Stimulated activated CD4-positive, alpha-beta T cell treated with anti-CD3 and anti-CD28 coated beads, Interleukin-12 subunit alpha, Interleukin-12 subunit beta, amount 100 ng/mL, for 4 hours (primary cell): ENCODE measurements at regions not wholly inside any gene's neighbourhood (a gene's known extent, or its start where the extent isn't known, plus 50 kb on each side); places are given as distances from the start of the nearest gene placed in this dataset.
"Not testable (repeated sequence)": the region's sequence is repeated elsewhere in the genome, so short reads cannot be mapped to it uniquely, and the experiment has no call there.

Experiments
- DNase-seq: peaks from one replicate; pipeline ENCODE4 v3.0.0-alpha.2; 2020

DNA sequence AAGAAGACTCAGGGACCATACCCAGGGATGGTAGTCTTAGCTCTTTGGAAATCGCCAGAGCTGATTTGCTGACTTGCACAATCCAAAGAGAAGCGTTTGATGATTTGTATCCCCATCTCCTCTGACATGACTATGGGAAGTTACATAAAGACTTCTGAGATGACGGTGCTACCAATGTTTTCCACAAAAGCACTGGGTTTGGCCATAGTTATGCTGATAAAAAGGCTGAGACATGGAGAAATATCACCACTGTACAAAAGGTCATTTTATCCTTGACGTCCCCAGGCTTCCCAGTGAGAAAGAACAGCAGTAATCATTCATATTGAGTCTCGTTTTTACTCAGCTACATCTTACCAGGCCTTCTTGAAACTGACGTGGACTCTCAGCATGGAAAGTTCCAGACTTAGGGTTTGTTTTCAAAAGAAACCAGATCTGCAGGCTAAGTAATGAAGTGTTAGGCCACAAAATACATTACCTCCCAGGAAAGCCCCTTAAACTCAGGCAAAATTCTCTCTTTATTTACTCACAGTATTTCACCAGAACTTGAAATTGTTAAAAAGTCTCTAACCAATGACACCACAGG, 370.3 kb upstream of the JARID2 start:
- no peak for DNase-seq

DNA sequence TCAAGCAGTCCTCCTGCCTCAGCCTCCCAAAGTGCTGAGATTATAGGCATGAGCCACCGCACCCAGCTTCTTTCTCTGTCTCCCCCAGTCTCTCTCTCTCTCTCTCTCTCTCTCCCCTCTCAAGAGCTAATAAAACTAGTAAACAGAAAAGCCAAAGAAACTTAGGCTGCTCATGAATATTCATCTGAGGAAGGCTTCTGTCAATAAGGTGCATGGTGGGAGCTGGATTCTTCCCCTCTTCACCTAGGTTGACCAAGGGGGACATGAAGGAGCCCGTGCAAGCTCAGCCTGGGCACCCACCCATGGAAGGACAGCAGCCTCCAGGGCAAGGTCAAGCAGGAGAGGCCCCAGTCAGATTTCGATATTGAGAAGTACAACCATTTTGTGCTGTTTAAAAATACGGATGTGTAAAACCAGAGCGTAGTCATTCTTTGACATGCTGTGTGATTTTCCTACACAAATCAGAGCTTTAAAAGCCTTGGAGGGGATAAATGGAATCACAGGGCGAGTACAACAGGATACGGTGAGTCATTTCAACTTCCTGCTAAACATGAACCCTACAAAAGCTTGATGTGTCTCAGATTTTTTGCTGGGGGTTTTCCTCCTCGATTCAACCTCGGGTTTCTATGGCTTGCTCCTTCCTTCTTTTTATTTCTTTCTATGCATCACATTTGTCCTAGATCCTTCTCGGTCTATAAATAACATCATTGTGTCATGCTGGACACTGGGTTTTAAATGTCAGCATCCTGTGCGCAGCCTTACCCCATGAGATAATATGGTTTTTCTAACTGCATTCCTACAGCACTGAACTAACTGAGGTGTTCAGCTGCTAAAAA, 368.9 kb upstream of the JARID2 start:
- no peak for DNase-seq

DNA sequence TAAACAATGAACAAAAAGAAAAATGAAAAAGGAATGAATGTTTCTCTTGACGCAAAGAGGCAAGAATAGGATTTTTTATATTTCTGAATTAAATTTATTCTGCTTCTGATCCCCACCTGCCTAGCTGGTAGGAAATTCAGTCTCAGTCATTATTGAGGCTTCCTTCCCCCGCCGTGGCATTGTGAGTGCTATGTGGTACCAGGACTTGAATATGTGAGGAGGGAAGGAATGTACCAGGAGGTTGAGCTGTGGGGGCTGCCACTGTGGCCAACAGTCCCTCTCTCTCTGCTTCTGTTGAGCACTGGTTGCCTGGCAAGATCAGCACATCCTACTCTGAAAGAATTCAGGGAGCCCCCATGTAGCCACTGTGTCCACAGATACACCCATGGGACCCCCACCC, 368.1 kb upstream of the JARID2 start:
- DNase-seq = no peak

- no peak for DNase-seq
These were observed 365.8 kb upstream of the JARID2 start for GRCh38 chr6:14880052-14880451.

DNA sequence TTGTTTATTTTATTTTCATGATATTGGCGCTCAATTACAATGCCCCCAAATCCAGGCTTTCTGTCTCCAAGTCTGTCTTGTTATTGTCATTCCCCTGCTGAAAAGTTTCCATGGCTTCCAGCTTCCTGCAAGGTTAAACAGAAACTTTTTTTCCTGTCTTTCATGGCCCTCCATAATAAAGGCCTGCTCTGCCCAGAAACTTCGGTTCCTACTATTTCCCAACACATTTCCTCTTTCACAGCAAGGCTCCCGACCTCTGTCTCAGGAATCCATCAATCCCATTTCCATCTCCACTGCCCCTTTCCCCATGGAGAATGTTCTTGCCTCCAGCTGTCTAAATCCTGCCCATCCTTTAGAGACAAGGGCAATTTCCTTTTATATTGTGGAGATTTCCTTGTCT, 365.2 kb upstream of the JARID2 start:
- no peak for DNase-seq

DNA sequence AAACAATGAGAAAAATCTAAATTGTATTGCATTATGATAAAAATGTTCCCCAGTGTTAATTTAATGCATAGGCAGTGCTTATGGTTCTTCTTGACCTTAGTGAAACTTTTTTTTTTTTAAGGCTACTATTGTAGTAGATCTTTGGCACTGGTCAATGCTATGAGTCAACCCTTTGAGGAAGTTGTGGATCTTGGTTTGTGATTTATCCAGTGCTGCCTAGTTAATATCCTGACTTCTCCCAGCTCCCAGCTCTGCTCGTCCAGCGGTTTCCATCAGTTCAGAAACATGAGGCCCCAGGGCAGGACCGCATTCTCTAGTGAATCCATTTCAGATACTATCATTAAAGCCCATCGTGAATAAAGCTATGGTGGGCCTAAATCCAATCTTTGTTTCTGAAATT, 364.5 kb upstream of the JARID2 start:
- no peak for DNase-seq

- no peak for DNase-seq
These were observed 363.4 kb upstream of the JARID2 start for GRCh38 chr6:14882394-14883026.

DNA sequence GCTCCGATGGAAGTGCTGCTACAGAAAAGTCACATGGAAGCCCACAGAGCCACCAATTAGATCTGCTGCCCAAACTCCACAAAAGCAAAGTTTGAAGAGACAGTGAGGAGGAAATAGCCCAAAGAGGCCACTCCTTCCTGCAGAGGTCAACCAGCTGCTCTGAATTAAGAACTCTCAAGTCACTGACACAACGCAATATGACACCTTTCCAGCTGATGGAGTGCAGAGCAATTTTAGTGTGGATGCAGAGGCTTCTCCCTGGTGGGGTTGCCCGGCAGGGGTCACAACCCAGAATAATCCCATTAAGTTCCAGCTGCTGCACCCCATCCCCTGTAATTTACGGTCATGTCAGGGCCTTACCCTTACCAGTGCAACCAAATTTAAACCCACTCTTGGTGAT, 361.9 kb upstream of the JARID2 start:
- DNase-seq = no peak

DNA sequence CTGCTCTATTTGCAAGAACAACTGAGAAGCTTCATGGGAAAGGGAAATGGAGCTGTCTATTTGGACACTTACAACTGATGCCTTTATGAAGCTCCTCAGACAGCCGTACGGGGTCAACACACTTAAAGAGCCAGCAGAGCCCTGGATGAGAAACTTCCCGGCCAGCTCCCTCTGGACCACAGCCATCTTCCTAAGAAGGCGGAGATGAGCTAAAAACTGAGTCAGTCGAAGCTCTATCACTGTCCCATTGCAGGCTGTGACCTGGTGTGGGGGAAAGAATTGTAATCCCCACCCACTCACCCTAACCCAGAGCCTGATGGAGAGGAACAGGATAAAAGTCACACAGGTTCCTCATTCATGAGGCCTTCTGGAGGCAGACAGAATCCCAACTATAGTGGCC, 360.4 kb upstream of the JARID2 start:
- no peak for DNase-seq

DNA sequence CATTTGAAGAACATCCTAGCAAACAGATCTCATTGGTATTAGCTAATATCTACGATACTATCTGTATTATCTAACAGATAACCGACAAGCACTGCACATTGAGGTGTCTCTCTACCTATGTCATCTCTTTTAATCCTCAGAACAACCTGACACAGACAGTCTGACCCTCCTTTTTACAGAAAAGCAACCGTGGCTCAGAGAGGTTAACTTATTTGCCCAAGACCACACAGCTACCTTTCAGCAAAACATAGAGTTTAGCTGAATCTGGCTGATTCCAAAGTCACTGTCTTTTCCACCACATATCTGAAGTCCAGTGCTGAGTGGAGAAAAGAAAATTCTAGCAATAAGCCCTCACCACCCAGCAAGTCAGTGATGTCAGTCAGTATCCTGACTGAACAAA, 358.7 kb upstream of the JARID2 start:
- no peak for DNase-seq

- no peak for DNase-seq
These were observed 357.8 kb upstream of the JARID2 start for GRCh38 chr6:14887986-14888574.

DNA sequence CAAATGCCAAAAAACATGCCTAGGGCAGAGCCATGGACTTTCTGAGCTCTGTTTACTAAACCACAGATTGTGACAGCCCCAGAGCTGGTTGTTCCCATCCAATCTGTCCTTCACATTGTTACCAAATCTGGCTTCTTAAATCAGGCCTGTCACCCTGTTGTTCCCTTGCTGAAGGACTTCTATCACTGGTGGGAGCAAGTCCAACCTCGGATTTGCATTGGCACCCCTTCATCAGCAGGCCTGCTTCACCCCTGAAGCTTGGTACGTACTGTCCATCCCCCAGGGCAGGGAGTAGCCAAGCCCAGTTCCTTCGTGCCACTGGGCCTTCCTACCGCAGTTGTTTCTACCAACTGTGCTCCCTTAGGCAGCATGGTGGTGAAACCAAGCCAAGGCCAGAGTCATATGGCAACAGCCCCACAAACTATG, 357.3 kb upstream of the JARID2 start:
- no peak for DNase-seq

DNA sequence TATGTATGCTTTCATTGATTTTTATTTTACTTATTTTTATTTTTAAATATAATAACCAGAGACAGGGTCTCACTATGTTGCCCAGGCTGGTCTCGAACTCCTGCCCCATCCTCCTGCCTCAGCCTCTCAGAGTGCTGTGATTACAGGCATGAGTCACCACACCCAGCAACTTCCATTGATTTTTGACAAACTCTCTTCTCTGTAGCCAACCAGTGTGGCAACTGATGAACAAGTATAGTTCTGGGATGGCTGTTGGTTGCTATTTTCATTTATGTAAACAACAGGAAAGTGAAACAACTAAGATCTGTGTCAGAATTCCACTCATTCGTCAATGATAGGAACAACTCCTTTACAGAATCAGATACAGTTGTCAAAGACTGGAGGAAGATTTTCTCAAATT, 356.7 kb upstream of the JARID2 start:
- DNase-seq = no peak

- no peak for DNase-seq
These were observed 356.0 kb upstream of the JARID2 start for GRCh38 chr6:14889611-14890593.

DNA sequence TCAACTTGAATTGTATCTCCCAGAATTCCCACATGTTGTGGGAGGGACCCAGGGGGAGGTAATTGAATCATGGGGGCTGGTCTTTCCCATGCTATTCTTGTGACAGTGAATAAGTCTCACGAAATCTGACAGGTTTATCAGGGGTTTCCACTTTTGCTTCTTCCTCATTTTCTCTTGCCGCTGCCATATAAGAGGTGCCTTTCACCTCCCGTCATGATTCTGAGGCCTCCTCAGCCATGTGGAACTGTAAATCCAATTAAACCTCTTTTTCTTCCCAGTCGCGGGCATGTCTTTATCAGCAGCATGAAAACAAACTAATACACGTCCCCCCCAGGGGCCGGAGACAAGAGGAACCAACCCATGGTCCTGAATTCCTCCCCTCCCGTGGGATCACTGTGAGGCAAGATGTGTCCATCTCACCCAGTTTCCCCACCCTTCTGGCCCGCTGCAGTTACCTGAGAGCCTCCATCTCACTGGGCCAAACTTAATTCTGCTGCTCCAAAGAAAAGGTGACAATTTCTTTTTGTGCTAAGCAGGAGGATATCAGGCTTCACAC, 354.0 kb upstream of the JARID2 start:
- not testable (repeated sequence) for DNase-seq

- DNase-seq = no peak
These were observed 351.8 kb upstream of the JARID2 start for GRCh38 chr6:14894105-14894504.

DNA sequence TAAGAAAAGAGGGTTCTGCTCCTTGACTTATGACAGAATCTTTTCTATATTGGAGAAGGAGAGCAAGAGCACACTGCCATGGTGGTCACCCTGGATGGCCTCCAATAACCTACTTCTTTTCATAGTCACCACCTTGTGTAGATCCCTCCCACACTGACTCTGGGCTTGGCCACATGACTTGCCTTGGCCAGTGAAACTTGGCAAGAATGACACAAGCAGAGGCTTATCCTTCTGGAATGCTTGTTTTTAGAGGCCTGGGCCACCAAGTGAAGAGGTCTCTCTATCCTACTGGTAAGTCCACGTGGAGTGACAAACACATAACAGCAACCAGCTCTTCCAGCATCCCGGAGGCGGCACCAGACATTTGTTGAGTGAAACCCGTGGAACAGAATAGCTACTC, 349.4 kb upstream of the JARID2 start:
- no peak for DNase-seq

GRCh38 chr6:14897831-14898230, 348.0 kb upstream of the JARID2 start:
- DNase-seq = no peak

GRCh38 chr6:14899441-14899840, 346.4 kb upstream of the JARID2 start:
- DNase-seq = not testable (repeated sequence)

- no peak for DNase-seq
These were observed 344.9 kb upstream of the JARID2 start for GRCh38 chr6:14900919-14901318.

DNA sequence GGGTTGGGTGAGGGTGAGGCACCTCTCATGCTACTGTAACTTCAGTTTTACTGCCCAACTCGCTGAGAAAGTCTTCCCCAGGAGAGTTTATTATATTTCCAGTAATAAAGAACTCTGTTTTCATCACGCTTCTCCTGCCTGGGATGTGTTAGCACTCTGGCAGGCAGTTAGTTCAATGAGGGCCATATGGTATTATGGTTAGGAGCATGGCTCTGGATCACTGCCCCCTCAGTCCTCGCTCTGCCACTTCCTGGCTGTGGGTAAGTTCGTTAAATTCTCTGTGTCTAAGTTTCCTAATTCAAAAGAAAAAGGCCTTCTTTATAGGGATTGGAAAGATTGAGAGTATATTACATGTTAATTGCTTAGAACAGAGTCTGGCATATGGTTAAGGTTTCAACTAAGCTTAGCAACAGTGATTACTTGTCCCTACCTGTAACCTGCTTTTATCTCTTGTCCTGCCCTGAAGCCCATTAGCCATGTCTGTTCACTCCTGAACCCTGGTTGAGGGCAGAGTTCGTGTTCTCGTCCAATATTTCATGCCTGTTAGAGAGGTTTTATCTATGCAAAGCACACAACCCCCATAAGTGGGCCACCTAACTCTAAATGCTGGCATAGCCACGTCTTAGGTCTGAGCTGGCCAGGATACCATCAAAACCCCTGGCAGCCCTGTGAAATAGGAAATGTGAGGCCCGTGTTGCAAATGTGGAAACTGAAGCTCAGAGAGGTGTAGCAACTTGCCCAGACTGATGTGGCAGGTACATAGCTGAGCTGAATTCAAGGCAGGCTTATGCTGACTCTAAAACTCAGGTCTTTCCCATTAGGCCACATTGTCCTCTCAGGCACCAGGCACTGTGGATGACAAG, 342.5 kb upstream of the JARID2 start:
- no peak for DNase-seq
